Fibroblast of skin of right biceps (primary cell): ENCODE measurements at regions not wholly inside any gene's neighbourhood (a gene's known extent, or its start where the extent isn't known, plus 50 kb on each side); places are given as distances from the start of the nearest gene placed in this dataset.

Experiments
- DNase-seq: peaks from one replicate; pipeline ENCODE4 v3.0.0-alpha.2; 2013

GRCh38 chr5:62130107-62130506 is 175.9 kb upstream of the KIF2A start:
- DNase-seq, result no peak

- peak; percentile 48 for DNase-seq
Measured at GRCh38 chr5:62132276-62132675, 173.7 kb upstream of the KIF2A start.

GRCh38 chr5:62133426-62133825 is 172.6 kb upstream of the KIF2A start:
- DNase-seq, result no peak

GRCh38 chr5:62134811-62135210 is 171.2 kb upstream of the KIF2A start:
- peak; percentile 47 for DNase-seq

GRCh38 chr5:62137628-62138027 is 168.4 kb upstream of the KIF2A start:
- DNase-seq, result no peak

- DNase-seq, result no peak
Measured at GRCh38 chr5:62138607-62139006, 167.4 kb upstream of the KIF2A start.

GRCh38 chr5:62139741-62140140 is 166.3 kb upstream of the KIF2A start:
- no peak for DNase-seq

- no peak for DNase-seq
Measured at GRCh38 chr5:62142351-62142750, 163.7 kb upstream of the KIF2A start.

- DNase-seq, result peak; percentile 48
Measured at GRCh38 chr5:62143268-62144229, 162.5 kb upstream of the KIF2A start.

- DNase-seq, result peak; percentile 21
Measured at GRCh38 chr5:62144401-62145022, 161.5 kb upstream of the KIF2A start.

GRCh38 chr5:62149879-62150278 is 156.1 kb upstream of the KIF2A start:
- DNase-seq, result no peak

- DNase-seq, result no peak
Measured at GRCh38 chr5:62152394-62153087, 153.5 kb upstream of the KIF2A start.

- no peak for DNase-seq
Measured at GRCh38 chr5:62154758-62155157, 151.2 kb upstream of the KIF2A start.

- no peak for DNase-seq
Measured at GRCh38 chr5:62155988-62156387, 150.0 kb upstream of the KIF2A start.

- no peak for DNase-seq
Measured at GRCh38 chr5:62167561-62168057, 138.4 kb upstream of the KIF2A start.

- no peak for DNase-seq
Measured at GRCh38 chr5:62168506-62169281, 137.3 kb upstream of the KIF2A start.

GRCh38 chr5:62178258-62178657 is 127.7 kb upstream of the KIF2A start:
- no peak for DNase-seq

- DNase-seq, result no peak
Measured at GRCh38 chr5:62182802-62183201, 123.2 kb upstream of the KIF2A start.

GRCh38 chr5:62183727-62184126 is 122.3 kb upstream of the KIF2A start:
- no peak for DNase-seq

- DNase-seq, result no peak
Measured at GRCh38 chr5:62184444-62184843, 121.6 kb upstream of the KIF2A start.

- DNase-seq, result no peak
Measured at GRCh38 chr5:62190173-62190572, 115.8 kb upstream of the KIF2A start.

- DNase-seq, result no peak
Measured at GRCh38 chr5:62190931-62191330, 115.1 kb upstream of the KIF2A start.

- no peak for DNase-seq
Measured at GRCh38 chr5:62192958-62193357, 113.0 kb upstream of the KIF2A start.
